H9 (cell line): ENCODE measurements at regions not wholly inside any gene's neighbourhood (a gene's known extent, or its start where the extent isn't known, plus 50 kb on each side); places are given as distances from the start of the nearest gene placed in this dataset.

Experiments used
- DNase-seq: peaks from one replicate; pipeline ENCODE4 v3.0.0-alpha.2; 2017
- H2AFZ ChIP-seq: one replicate; pipeline ENCODE4 v1.6.1; 2013; ENCODE audit warnings: mild to moderate bottlenecking, low read length, control low read depth, moderate library complexity
- H2AK5ac ChIP-seq: 2 replicates; pipeline ENCODE4 v1.6.1; 2013; ENCODE audit warnings: low read length, control low read depth, mixed read lengths; ENCODE audit not compliant: insufficient read length
- H2BK120ac ChIP-seq: one replicate; pipeline ENCODE4 v1.6.1; 2013; ENCODE audit warnings: low read depth, mild to moderate bottlenecking, low read length, control low read depth, inconsistent platforms; ENCODE audit not compliant: poor library complexity, severe bottlenecking
- H2BK12ac ChIP-seq: 2 replicates; pipeline ENCODE4 v1.6.1; 2013; ENCODE audit warnings: low read length, control low read depth, mixed read lengths, low read depth; ENCODE audit not compliant: insufficient read length
- H2BK15ac ChIP-seq: 2 replicates; pipeline ENCODE4 v1.6.1; 2013; ENCODE audit warnings: low read depth, low read length, control low read depth
- H2BK20ac ChIP-seq: one replicate; pipeline ENCODE4 v1.6.1; 2013; ENCODE audit warnings: low read depth, mild to moderate bottlenecking, low read length, control low read depth, inconsistent platforms; ENCODE audit not compliant: poor library complexity, severe bottlenecking
- H2BK5ac ChIP-seq: 2 replicates; pipeline ENCODE4 v1.6.1; 2013; ENCODE audit warnings: low read length, control low read depth, mixed read lengths; ENCODE audit not compliant: insufficient read length
- H3K14ac ChIP-seq: 2 replicates; pipeline ENCODE4 v1.6.1; 2013; ENCODE audit warnings: low read length, control low read depth; ENCODE audit not compliant: insufficient read depth
- H3K18ac ChIP-seq: 2 replicates; pipeline ENCODE4 v1.6.1; 2013; ENCODE audit warnings: low read depth, mild to moderate bottlenecking, mixed read lengths, low read length, control low read depth; ENCODE audit not compliant: insufficient read length
- H3K23ac ChIP-seq: 2 replicates; pipeline ENCODE4 v1.6.1; 2013; ENCODE audit warnings: low read length, control low read depth, mixed read lengths, low read depth; ENCODE audit not compliant: insufficient read length
- H3K23me2 ChIP-seq: 2 replicates; pipeline ENCODE4 v1.6.1; 2013; ENCODE audit warnings: low read depth, mild to moderate bottlenecking, mixed read lengths, low read length, control low read depth; ENCODE audit not compliant: insufficient read length, poor library complexity, severe bottlenecking
- H3K27ac ChIP-seq: 2 replicates; pipeline ENCODE4 v1.5.1; 2013; ENCODE audit warnings: low read length, control low read depth, mixed read lengths, low read depth; ENCODE audit not compliant: insufficient read length
- H3K27me3 ChIP-seq: 2 replicates; pipeline ENCODE4 v1.6.1; 2013; ENCODE audit warnings: low read length, control low read depth, inconsistent platforms; ENCODE audit not compliant: insufficient read depth
- H3K4ac ChIP-seq: 2 replicates; pipeline ENCODE4 v1.6.1; 2013; ENCODE audit warnings: low read depth, mild to moderate bottlenecking, control low read depth, inconsistent platforms, low read length, moderate library complexity
- H3K4me1 ChIP-seq: 2 replicates; pipeline ENCODE4 v1.6.1; 2013; ENCODE audit warnings: low read length, control low read depth, inconsistent platforms; ENCODE audit not compliant: insufficient read depth
- H3K4me2 ChIP-seq: 2 replicates; pipeline ENCODE4 v1.6.1; 2013; ENCODE audit warnings: low read length, control low read depth, mixed read lengths; ENCODE audit not compliant: insufficient read length, insufficient read depth
- H3K56ac ChIP-seq: 2 replicates; pipeline ENCODE4 v1.6.1; 2013; ENCODE audit warnings: low read depth, mild to moderate bottlenecking, mixed read lengths, low read length, control low read depth; ENCODE audit not compliant: insufficient read length
- H3K79me1 ChIP-seq: 2 replicates; pipeline ENCODE4 v1.6.1; 2013; ENCODE audit warnings: low read depth, mild to moderate bottlenecking, moderate library complexity, low read length, control low read depth, inconsistent platforms; ENCODE audit not compliant: insufficient read depth, poor library complexity, severe bottlenecking
- H3K79me2 ChIP-seq: 2 replicates; pipeline ENCODE4 v1.6.1; 2013; ENCODE audit warnings: low read length, control low read depth, inconsistent platforms; ENCODE audit not compliant: insufficient read depth
- H3K9ac ChIP-seq: 2 replicates; pipeline ENCODE4 v1.6.1; 2013; ENCODE audit warnings: low read length, control low read depth, mixed read lengths; ENCODE audit not compliant: insufficient read length; ENCODE audit errors: extremely low read depth
- H3K9me3 ChIP-seq: one replicate; pipeline ENCODE4 v1.6.1; 2013; ENCODE audit warnings: low read depth, low read length, inconsistent platforms; ENCODE audit not compliant: control insufficient read depth
- H3T11ph ChIP-seq: one replicate; pipeline ENCODE4 v1.6.1; 2013; ENCODE audit warnings: mild to moderate bottlenecking, low read length, control low read depth, inconsistent platforms
- H4K20me1 ChIP-seq: one replicate; pipeline ENCODE4 v1.6.1; 2013; ENCODE audit not compliant: control insufficient read depth, insufficient read length, insufficient read depth
- H4K5ac ChIP-seq: 2 replicates; pipeline ENCODE4 v1.6.1; 2013; ENCODE audit warnings: low read depth, mild to moderate bottlenecking, mixed read lengths, low read length, control low read depth; ENCODE audit not compliant: insufficient read length
- H4K8ac ChIP-seq: replicated peaks from 2 replicates; pipeline ENCODE4 v1.6.1; 2013; ENCODE audit warnings: low read length, control low read depth, mixed read lengths, low read depth; ENCODE audit not compliant: insufficient read length
- H4K91ac ChIP-seq: 2 replicates; pipeline ENCODE4 v1.6.1; 2013; ENCODE audit warnings: low read depth, mild to moderate bottlenecking, moderate library complexity, mixed read lengths, low read length, control low read depth; ENCODE audit not compliant: insufficient read length
- H3K27ac Mint-ChIP-seq, 3 experiments: 2 replicates in 2 of 3; 3 replicates in 1 of 3; pipeline ENCODE4 v1.8.0; 2020 to 2021; ENCODE audit warnings: mixed read lengths in 3 of 3, mild to moderate bottlenecking in 1 of 3, moderate library complexity in 1 of 3
- H3K27me3 Mint-ChIP-seq: 2 replicates; pipeline ENCODE4 v1.8.0; 2021; ENCODE audit warnings: low read depth, mild to moderate bottlenecking, moderate library complexity, mixed read lengths
- H3K36me3 Mint-ChIP-seq, 3 experiments: 2 replicates in 2 of 3; 3 replicates in 1 of 3; pipeline ENCODE4 v1.8.0; 2020 to 2021; ENCODE audit warnings: low read depth in 3 of 3, mixed read lengths in 3 of 3; ENCODE audit not compliant: insufficient read depth in 1 of 3
- H3K4me1 Mint-ChIP-seq, 2 experiments: 2 replicates each; pipeline ENCODE4 v1.8.0; 2020; ENCODE audit warnings: mixed read lengths in 2 of 2
- H3K4me3 Mint-ChIP-seq, 2 experiments: 2 replicates in 1 of 2; 3 replicates in 1 of 2; pipeline ENCODE4 v1.8.0; 2020 to 2021; ENCODE audit warnings: mild to moderate bottlenecking in 2 of 2, mixed read lengths in 2 of 2, moderate library complexity in 1 of 2
- H3K9me3 Mint-ChIP-seq, 2 experiments: 2 replicates in 1 of 2; 3 replicates in 1 of 2; pipeline ENCODE4 v1.8.0; 2020; ENCODE audit warnings: mild to moderate bottlenecking in 2 of 2, mixed read lengths in 2 of 2, moderate library complexity in 1 of 2
- CTCF ChIP-seq: fragments of 200-600 bp; sonication (generic); conservative IDR thresholded peaks from 3 replicates; pipeline ENCODE4 v1.8.0; 2021; ENCODE audit warnings: antibody characterized with exemption, mild to moderate bottlenecking
- WGBS: extraction: QIAGEN DNeasy Blood & Tissue Kit; methylation state at CpG from one replicate; pipeline ENCODE4 v1.1.7; 2013; ENCODE audit warnings: missing lambda C conversion rate, low lambda C conversion rate, mixed read lengths; ENCODE audit not compliant: insufficient read length; ENCODE audit errors: extremely low coverage; 5-methylcytosine and 5-hydroxymethylcytosine counted together

GRCh38 chr2:215499331-215499730 lies 63.5 kb upstream of the FN1 start:
- Histone ChIP-seq H3K18ac (no peak overlapping the region), H3K4ac (no peak overlapping the region), H3K27me3 (no peaks in the 10 kb centered on the region), H3K23me2 (no peaks in the 10 kb centered on the region), H3K9ac (no peak overlapping the region), H3K23ac (no peak overlapping the region), H3K4me1 (no peaks in the 10 kb centered on the region), H4K20me1 (no peaks in the 10 kb centered on the region), H2BK12ac (no peak overlapping the region), H3K56ac (no peak overlapping the region), H2BK15ac (no peak overlapping the region), H3K4me2 (no peak overlapping the region), H3K79me2 (no peaks in the 10 kb centered on the region), H3T11ph (no peak overlapping the region), H3K27ac (no peak overlapping the region), H4K91ac (no peak overlapping the region), H3K14ac (no peak overlapping the region), H2AFZ (no peak overlapping the region), H2BK120ac (no peak overlapping the region), H4K5ac (no peak overlapping the region), H2BK20ac (no peak overlapping the region), H2AK5ac (no peak overlapping the region), H3K9me3 (no peaks in the 10 kb centered on the region), H4K8ac (no peak overlapping the region), H2BK5ac (no peak overlapping the region), H3K79me1 (no peaks in the 10 kb centered on the region)
- Mint-ChIP-seq H3K27ac (no peak overlapping the region), H3K27me3 (no peaks in the 10 kb centered on the region), H3K4me1 (peaks cover 9 to 11% of the 10 kb centered on the region in 2 experiments), H3K9me3 (peaks cover 4 to 5% of the 10 kb centered on the region in 2 experiments; a peak in 4 of 5 replicates), H3K36me3 (peaks cover 4 to 6% (median 5%) of the 10 kb centered on the region in 3 experiments; a peak in 5 of 7 replicates), H3K4me3 (no peak overlapping the region)
- no CpG with 5 or more reads among the region's 2 CpGs for WGBS
- no peak for TF ChIP-seq CTCF
- DNase-seq, result no peak
